ENCODE measurements at regions not wholly inside any gene's neighbourhood (a gene's known extent, or its start where the extent isn't known, plus 50 kb on each side); places are given as distances from the start of the nearest gene placed in this dataset.

- TF ChIP-seq CSRNP3 (CRISPR knock-in tag; IDR thresholded peaks at IDR 0.05) (peak; percentile 82; the same call in 1 of the 2 replicates), PPARA (CRISPR knock-in tag; IDR thresholded peaks at IDR 0.05; ENCODE audit: borderline replicate concordance) (no peak)
Observed at GRCh38 chr18:28485210-28485801, 308.4 kb upstream of the CDH2 start (continued).

- no peak for ATAC-seq
- TF ChIP-seq ESRRG (CRISPR knock-in tag; IDR thresholded peaks at IDR 0.05) (no peak), ZNF70 (CRISPR knock-in tag; IDR thresholded peaks at IDR 0.05) (no peak), ZC3H10 (CRISPR knock-in tag; IDR thresholded peaks at IDR 0.05) (no peak), CSRNP3 (CRISPR knock-in tag; IDR thresholded peaks at IDR 0.05) (no peak), OSR1 (CRISPR knock-in tag; IDR thresholded peaks at IDR 0.05) (no peak), TSHZ2 (CRISPR knock-in tag; IDR thresholded peaks at IDR 0.05) (no peak), RARB (CRISPR knock-in tag; IDR thresholded peaks at IDR 0.05) (no peak), TOX (CRISPR knock-in tag; IDR thresholded peaks at IDR 0.05; ENCODE audit: borderline replicate concordance) (no peak), GLIS3 (CRISPR knock-in tag; IDR thresholded peaks at IDR 0.05) (no peak), POU6F1 (CRISPR knock-in tag; IDR thresholded peaks at IDR 0.05; ENCODE audit: borderline replicate concordance, low read depth) (no peak)
Observed at GRCh38 chr18:28478531-28478930, 301.6 kb upstream of the CDH2 start.

GRCh38 chr18:28476302-28476701, 299.4 kb upstream of the CDH2 start:
- no peak for TF ChIP-seq PATZ1 (CRISPR knock-in tag; IDR thresholded peaks at IDR 0.05; ENCODE audit: borderline replicate concordance)
- no peak for TF ChIP-seq POU6F1 (CRISPR knock-in tag; IDR thresholded peaks at IDR 0.05; ENCODE audit: borderline replicate concordance, low read depth)
- no peak for TF ChIP-seq OSR1 (CRISPR knock-in tag; IDR thresholded peaks at IDR 0.05)
- TF ChIP-seq CREB5 (CRISPR knock-in tag; IDR thresholded peaks at IDR 0.05; ENCODE audit: low read depth), result no peak
- no peak for TF ChIP-seq ZFP30 (CRISPR knock-in tag; IDR thresholded peaks at IDR 0.05)
- no peak for TF ChIP-seq TOX (CRISPR knock-in tag; IDR thresholded peaks at IDR 0.05; ENCODE audit: borderline replicate concordance)
- TF ChIP-seq TCF4 (CRISPR knock-in tag; IDR thresholded peaks at IDR 0.05; ENCODE audit: borderline replicate concordance), result no peak
- TF ChIP-seq ZNF70 (CRISPR knock-in tag; IDR thresholded peaks at IDR 0.05), result no peak
- no peak for TF ChIP-seq ESRRG (CRISPR knock-in tag; IDR thresholded peaks at IDR 0.05)
- no peak for TF ChIP-seq TSHZ2 (CRISPR knock-in tag; IDR thresholded peaks at IDR 0.05)
- TF ChIP-seq CSDC2 (CRISPR knock-in tag; IDR thresholded peaks at IDR 0.05), result no peak
- TF ChIP-seq CSRNP3 (CRISPR knock-in tag; IDR thresholded peaks at IDR 0.05), result no peak
- TF ChIP-seq ZNF8 (CRISPR knock-in tag; IDR thresholded peaks at IDR 0.05), result no peak
- TF ChIP-seq BACH2 (CRISPR knock-in tag; IDR thresholded peaks at IDR 0.05; ENCODE audit: borderline replicate concordance), result no peak
- TF ChIP-seq ISL1 (CRISPR knock-in tag; IDR thresholded peaks at IDR 0.05), result no peak
- ATAC-seq, result no peak

Data from SK-N-SH treated with all-trans-retinoic acid at 6 μM for 48 hours (cell line).